Activated CD4-positive, alpha-beta memory T cell treated with anti-CD3 and anti-CD28 coated beads for 36 hours (primary cell): ENCODE measurements at regions not wholly inside any gene's neighbourhood (a gene's known extent, or its start where the extent isn't known, plus 50 kb on each side); places are given as distances from the start of the nearest gene placed in this dataset.
A peak's percentile ranks its signal among the peaks of the same experiment; 100 is the strongest.

ENCODE experiments used
- CTCF ChIA-PET: fragments of 350-600 bp; sonication (Branson Sonifier 250); formaldehyde crosslinking; loops from one replicate; lab custom pipeline; 2021; ENCODE audit warnings: antibody characterized with exemption, inconsistent platforms; lab: Charles Lee
- POLR2A ChIA-PET: fragments of 350-600 bp; sonication (Branson Sonifier 250); formaldehyde crosslinking; loops from one replicate; lab custom pipeline; 2021; ENCODE audit warnings: antibody characterized with exemption; lab: Charles Lee
- DNase-seq: peaks from one replicate; pipeline ENCODE4 v3.0.0-alpha.2; 2020
- H3K27ac Mint-ChIP-seq: one replicate; pipeline ENCODE4 v1.8.0; 2021; ENCODE audit warnings: mixed read lengths
- H3K27me3 Mint-ChIP-seq: one replicate; pipeline ENCODE4 v1.8.0; 2021; ENCODE audit warnings: mixed read lengths
- H3K36me3 Mint-ChIP-seq: one replicate; pipeline ENCODE4 v1.8.0; 2021; ENCODE audit warnings: mixed read lengths
- H3K4me1 Mint-ChIP-seq: one replicate; pipeline ENCODE4 v1.8.0; 2021; ENCODE audit warnings: low read depth, mixed read lengths
- H3K4me3 Mint-ChIP-seq: one replicate; pipeline ENCODE4 v1.8.0; 2021; ENCODE audit warnings: mild to moderate bottlenecking, mixed read lengths
- H3K9me3 Mint-ChIP-seq: one replicate; pipeline ENCODE4 v1.8.0; 2021; ENCODE audit warnings: mixed read lengths
- intact Hi-C: fragments of 100-400 bp; cut with micrococcal nuclease; formaldehyde crosslinking; loops from one replicate; pipeline ENCODE4 v1.15.1; 2023

DNA sequence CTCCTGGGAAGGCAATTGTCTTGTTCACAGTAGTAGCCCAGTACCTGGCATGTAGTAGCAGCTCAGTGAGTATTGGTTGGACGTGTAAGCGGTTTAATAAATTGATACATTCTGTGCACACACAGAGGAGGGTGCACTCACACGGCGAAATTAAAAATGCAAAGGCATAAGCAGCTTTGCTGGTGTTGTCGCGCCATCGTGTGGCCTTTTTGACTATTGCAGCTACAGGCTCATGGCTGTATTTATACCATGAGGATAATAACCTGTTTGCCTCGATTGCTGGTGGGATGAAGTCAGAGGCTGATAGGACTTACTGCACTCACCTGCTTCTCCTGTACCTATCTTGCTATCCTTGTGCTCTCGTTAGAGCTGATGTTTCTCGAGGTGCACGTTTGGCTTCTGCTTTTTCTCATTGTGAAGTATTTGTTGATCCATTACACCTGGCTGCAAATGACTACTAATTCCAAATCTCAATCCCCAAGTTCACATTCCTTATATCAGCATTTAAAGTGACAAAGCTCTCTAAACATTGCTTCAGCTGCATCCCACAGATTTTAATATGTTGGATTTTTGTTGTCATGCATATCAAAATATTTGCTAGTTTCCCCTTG, 61.5 kb downstream of the TBXT start:
- CTCF ChIA-PET, result interaction anchor here (0.6 to 2.6 kb wide), 8 partner anchors 9 to 377 kb away, joined by 3 to 25 read pairs (median 4); no protein-coding TSS in a partner anchor
- no peaks in the 10 kb centered on the region for H3K36me3 Mint-ChIP-seq

DNA sequence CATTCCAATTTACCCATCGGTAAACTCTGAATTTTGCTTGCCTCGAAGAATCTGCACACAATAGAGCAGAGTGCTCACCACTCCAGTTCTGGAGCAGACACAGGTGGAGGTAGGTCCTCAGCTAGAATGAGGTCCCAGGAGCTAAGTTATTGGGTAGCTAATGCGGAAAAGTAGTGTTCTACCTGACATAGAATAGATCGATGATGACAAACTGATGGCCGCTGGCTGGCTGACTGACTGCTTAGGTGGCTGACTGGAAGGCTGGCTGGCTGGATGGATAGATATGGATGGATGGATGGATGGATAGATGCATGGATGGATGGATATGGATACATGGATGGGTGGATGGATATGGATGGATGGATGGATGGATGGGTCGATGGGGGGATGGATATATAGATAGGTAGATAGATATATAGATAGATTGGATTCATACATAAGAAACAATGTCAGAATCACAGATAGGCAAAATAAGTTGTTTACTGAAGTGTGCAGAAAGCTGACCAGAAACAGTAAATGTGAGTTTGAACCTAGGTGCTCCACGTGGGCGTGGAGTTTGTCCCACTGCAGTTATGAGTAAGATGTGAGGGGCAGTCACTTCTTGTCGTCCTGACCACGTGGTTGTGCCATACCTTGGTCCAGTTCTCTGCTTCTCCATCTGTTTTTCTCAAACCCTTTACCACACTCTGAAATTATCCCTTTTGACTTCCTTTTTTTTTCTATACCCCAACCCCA, 62.1 kb downstream of the TBXT start:
- intact Hi-C loops, result loop anchor here (1.0 to 5.0 kb wide), 2 partner anchors 220 to 663 kb away; no protein-coding TSS in a partner anchor
- peaks cover 8% of the 10 kb centered on the region for H3K27me3 Mint-ChIP-seq
- DNase-seq, result peak; percentile 33
- no peak overlapping the region for H3K27ac Mint-ChIP-seq
- peaks cover 3% of the 10 kb centered on the region for H3K4me1 Mint-ChIP-seq
- ChIA-PET POLR2A (no interaction called here), CTCF (interaction anchor here (0.8 to 2.6 kb wide), 6 partner anchors 9 to 376 kb away, joined by 4 to 25 read pairs (median 10); no protein-coding TSS in a partner anchor)
- peaks cover 17% of the 10 kb centered on the region for H3K9me3 Mint-ChIP-seq
- no peaks in the 10 kb centered on the region for H3K36me3 Mint-ChIP-seq
- H3K4me3 Mint-ChIP-seq, result no peak overlapping the region

More for the DNA sequence above, 61.5 kb downstream of the TBXT start:
- DNase-seq, result peak; percentile 78
- Mint-ChIP-seq H3K27me3 (peaks cover 7% of the 10 kb centered on the region), H3K9me3 (peaks cover 13% of the 10 kb centered on the region), H3K4me3 (no peak overlapping the region), H3K4me1 (peaks cover 3% of the 10 kb centered on the region), H3K27ac (no peak overlapping the region)
- intact Hi-C loops, result loop anchor here (1.0 to 5.0 kb wide), 2 partner anchors 221 to 664 kb away; no protein-coding TSS in a partner anchor
- POLR2A ChIA-PET, result no interaction called here

GRCh38 chr6:166104872-166105271, 62.8 kb downstream of the TBXT start:
- Mint-ChIP-seq H3K27ac (no peak overlapping the region), H3K27me3 (peaks cover 5% of the 10 kb centered on the region), H3K4me1 (peaks cover 3% of the 10 kb centered on the region), H3K4me3 (no peak overlapping the region), H3K9me3 (peaks cover 17% of the 10 kb centered on the region), H3K36me3 (no peaks in the 10 kb centered on the region)
- intact Hi-C loops, result loop anchor here (5.0 kb wide), 1 partner anchor 663 kb away; no protein-coding TSS in a partner anchor
- POLR2A ChIA-PET, result no interaction called here
- CTCF ChIA-PET, result interaction anchor here (0.8 to 2.6 kb wide), 3 partner anchors 15 to 255 kb away, joined by 4 to 25 read pairs (median 5); no protein-coding TSS in a partner anchor
- no peak for DNase-seq

- peaks cover 5% of the 10 kb centered on the region for H3K27me3 Mint-ChIP-seq
- H3K27ac Mint-ChIP-seq, result no peak overlapping the region
- peaks cover 17% of the 10 kb centered on the region for H3K9me3 Mint-ChIP-seq
- POLR2A ChIA-PET, result no interaction called here
- intact Hi-C loops, result no loop called here
- H3K4me3 Mint-ChIP-seq, result no peak overlapping the region
- CTCF ChIA-PET, result interaction anchor here (0.8 kb wide), 1 partner anchor 253 kb away, joined by 3 read pairs; no protein-coding TSS in a partner anchor
- no peaks in the 10 kb centered on the region for H3K36me3 Mint-ChIP-seq
- peaks cover 3% of the 10 kb centered on the region for H3K4me1 Mint-ChIP-seq
- no peak for DNase-seq
Measured at GRCh38 chr6:166104107-166104506, 63.5 kb downstream of the TBXT start.

GRCh38 chr6:166101819-166102419, 65.7 kb downstream of the TBXT start:
- Mint-ChIP-seq H3K4me3 (no peak overlapping the region), H3K27me3 (peaks cover 11% of the 10 kb centered on the region), H3K4me1 (peaks cover 6% of the 10 kb centered on the region), H3K27ac (no peak overlapping the region), H3K36me3 (no peaks in the 10 kb centered on the region), H3K9me3 (peaks cover 17% of the 10 kb centered on the region)
- CTCF ChIA-PET, result interaction anchor here (2.7 kb wide), 1 partner anchor 216 kb away, joined by 16 read pairs; no protein-coding TSS in a partner anchor
- no peak for DNase-seq
- POLR2A ChIA-PET, result no interaction called here
- intact Hi-C loops, result no loop called here

DNA sequence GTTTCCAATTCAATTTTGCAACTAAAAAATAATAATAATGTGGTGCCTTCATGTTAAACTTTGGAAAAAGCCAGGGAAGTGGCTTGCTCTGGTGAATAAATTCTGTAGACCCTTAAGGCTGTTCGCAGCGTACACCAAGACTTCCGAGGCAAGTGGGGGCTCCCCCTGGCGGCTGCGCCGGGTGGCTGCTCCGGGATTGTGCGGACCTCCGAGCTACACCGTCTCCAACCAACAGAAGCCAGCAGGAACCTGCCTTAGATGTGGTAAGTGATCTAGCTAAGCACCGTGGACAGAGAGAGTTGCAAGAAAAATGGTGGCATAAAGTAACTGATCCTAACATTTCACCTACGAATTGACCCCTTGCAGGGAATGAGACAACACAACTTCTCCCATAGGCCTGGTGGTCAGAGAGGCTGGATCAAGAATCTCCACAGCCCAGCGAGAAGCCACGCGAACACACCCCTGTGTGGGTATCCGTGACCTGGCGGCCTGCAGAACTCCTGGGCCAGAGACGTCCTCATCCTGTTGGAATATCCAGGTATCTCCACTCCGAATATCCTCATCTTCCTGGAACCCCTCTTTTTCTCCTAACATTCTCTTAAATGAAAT, 69.6 kb downstream of the TBXT start:
- intact Hi-C loops, result loop anchor here (2.0 kb wide), 1 partner anchor 213 kb away; no protein-coding TSS in a partner anchor
- peak; percentile 65 for DNase-seq
- Mint-ChIP-seq H3K4me3 (no peak overlapping the region), H3K4me1 (peaks cover 3% of the 10 kb centered on the region), H3K36me3 (no peaks in the 10 kb centered on the region), H3K27me3 (peaks cover 25% of the 10 kb centered on the region), H3K9me3 (peaks cover 17% of the 10 kb centered on the region), H3K27ac (no peak overlapping the region)
- ChIA-PET POLR2A (no interaction called here), CTCF (interaction anchor here (0.9 to 3.1 kb wide), 5 partner anchors 8 to 213 kb away, joined by 3 to 25 read pairs (median 3); no protein-coding TSS in a partner anchor)

DNA sequence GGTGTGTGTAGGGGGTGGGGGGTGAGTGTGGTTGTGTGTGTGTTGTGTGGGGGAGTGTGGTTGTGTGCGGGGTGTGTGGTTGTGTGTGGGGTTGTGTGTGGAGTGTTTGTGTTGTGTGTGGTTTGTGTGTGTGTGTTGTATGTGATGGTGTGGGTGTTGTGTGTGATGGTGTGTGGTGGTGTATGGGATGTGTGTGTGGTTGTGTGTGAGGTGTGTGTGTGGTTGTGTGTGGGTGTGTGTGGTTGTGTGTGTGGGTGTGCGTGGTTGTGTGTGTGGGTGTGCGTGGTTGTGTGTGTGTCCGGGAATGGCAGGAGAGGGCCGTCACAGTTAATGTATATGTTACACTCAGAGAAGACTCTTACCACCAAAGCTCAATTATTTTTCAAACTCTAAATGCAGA, 79.8 kb downstream of the TBXT start:
- Mint-ChIP-seq H3K4me3 (no peak overlapping the region), H3K36me3 (no peaks in the 10 kb centered on the region), H3K9me3 (no peaks in the 10 kb centered on the region), H3K4me1 (no peaks in the 10 kb centered on the region), H3K27ac (no peak overlapping the region), H3K27me3 (peaks cover 6% of the 10 kb centered on the region)
- POLR2A ChIA-PET, result no interaction called here
- intact Hi-C loops, result no loop called here
- CTCF ChIA-PET, result no interaction called here
- no peak for DNase-seq

DNA sequence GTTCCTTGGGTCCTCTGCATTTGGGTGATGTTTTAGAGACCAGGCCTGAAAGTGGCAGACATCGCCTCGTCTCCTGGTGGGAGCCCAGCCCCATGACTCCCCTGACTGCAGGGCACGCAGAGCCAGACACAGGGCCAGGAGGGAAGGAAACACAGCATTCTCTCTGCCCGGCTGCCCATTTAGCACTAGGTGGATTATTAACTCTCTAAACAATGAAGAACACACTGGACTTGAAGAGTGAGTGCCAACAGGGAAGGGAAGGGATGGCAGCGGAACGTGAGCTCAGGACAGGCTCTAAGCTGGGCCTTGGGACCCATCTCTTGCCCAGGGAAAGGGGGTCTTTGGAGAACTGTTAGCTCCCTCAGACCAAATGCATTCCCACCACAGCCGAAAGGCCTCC, 80.4 kb downstream of the TBXT start:
- no peaks in the 10 kb centered on the region for H3K4me1 Mint-ChIP-seq
- no peak for DNase-seq
- no peak overlapping the region for H3K4me3 Mint-ChIP-seq
- peaks cover 6% of the 10 kb centered on the region for H3K27me3 Mint-ChIP-seq
- H3K27ac Mint-ChIP-seq, result no peak overlapping the region
- POLR2A ChIA-PET, result no interaction called here
- H3K9me3 Mint-ChIP-seq, result no peaks in the 10 kb centered on the region
- intact Hi-C loops, result no loop called here
- CTCF ChIA-PET, result no interaction called here
- H3K36me3 Mint-ChIP-seq, result no peaks in the 10 kb centered on the region

DNA sequence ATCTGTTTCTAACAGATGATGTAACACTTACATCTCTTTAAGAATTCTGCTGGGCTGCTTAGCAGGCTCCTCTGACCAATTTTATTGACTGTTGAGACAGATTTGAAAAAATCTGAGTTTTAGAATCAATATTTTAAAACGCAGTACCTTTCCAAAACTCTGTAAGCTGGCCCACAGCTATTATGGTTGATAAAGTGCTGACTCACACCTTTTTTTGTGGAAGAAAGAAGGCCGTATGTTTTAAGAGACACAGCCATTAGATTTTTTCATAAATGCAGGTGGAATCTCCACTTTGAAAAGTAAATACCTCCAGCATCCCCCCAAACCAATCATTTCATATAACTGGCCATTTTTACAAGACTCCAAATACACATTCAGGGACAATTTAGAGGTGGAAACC, 82.2 kb downstream of the TBXT start:
- DNase-seq, result no peak
- no peaks in the 10 kb centered on the region for H3K9me3 Mint-ChIP-seq
- no peaks in the 10 kb centered on the region for H3K36me3 Mint-ChIP-seq
- CTCF ChIA-PET, result no interaction called here
- H3K27ac Mint-ChIP-seq, result no peak overlapping the region
- no peak overlapping the region for H3K4me3 Mint-ChIP-seq
- peaks cover 4% of the 10 kb centered on the region for H3K27me3 Mint-ChIP-seq
- intact Hi-C loops, result no loop called here
- POLR2A ChIA-PET, result no interaction called here
- H3K4me1 Mint-ChIP-seq, result no peaks in the 10 kb centered on the region

DNA sequence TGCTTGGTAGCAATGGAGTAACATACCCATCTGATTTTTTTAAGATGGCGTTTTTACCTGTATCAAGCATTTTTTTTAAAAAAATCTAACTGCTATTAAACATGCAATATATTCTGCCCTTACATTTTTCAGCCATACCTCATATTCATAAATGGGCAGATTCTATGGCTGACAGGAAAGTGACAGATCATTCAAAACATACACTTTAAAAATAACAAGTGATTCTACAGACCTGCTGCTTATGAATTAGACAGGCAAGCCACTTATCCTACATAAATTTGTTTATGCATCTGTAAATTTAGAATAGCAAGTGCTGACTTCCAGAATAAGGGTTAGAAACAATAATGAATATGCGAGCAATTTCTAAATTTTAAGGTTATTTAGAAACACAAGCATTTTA, 82.7 kb downstream of the TBXT start:
- Mint-ChIP-seq H3K9me3 (no peaks in the 10 kb centered on the region), H3K36me3 (no peaks in the 10 kb centered on the region), H3K4me3 (no peak overlapping the region), H3K4me1 (no peaks in the 10 kb centered on the region), H3K27ac (no peak overlapping the region), H3K27me3 (peaks cover 4% of the 10 kb centered on the region)
- POLR2A ChIA-PET, result no interaction called here
- CTCF ChIA-PET, result no interaction called here
- no peak for DNase-seq
- intact Hi-C loops, result no loop called here

DNA sequence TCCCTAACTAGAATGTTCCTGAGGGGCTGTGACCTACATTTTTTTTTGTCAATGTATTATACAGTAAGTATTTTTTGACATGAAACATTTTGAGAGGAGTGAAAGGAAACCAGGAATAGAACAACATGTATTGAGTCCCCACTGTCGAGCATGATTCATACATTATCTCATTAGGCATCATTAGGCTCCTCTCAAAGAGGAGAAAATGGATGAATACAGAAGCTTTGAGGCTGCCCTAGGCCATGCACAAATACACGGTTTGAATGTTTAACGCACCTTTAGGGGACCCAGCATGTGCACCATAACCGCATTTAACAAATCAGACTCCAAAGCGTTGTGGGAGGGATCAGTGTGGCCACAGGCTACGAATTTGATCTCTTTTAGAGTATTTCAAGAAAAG, 87.8 kb downstream of the TBXT start:
- no peak overlapping the region for H3K27ac Mint-ChIP-seq
- no peaks in the 10 kb centered on the region for H3K4me1 Mint-ChIP-seq
- ChIA-PET POLR2A (no interaction called here), CTCF (no interaction called here)
- intact Hi-C loops, result no loop called here
- no peak for DNase-seq
- peaks cover 7% of the 10 kb centered on the region for H3K27me3 Mint-ChIP-seq
- no peaks in the 10 kb centered on the region for H3K9me3 Mint-ChIP-seq
- no peak overlapping the region for H3K4me3 Mint-ChIP-seq
- no peaks in the 10 kb centered on the region for H3K36me3 Mint-ChIP-seq

DNA sequence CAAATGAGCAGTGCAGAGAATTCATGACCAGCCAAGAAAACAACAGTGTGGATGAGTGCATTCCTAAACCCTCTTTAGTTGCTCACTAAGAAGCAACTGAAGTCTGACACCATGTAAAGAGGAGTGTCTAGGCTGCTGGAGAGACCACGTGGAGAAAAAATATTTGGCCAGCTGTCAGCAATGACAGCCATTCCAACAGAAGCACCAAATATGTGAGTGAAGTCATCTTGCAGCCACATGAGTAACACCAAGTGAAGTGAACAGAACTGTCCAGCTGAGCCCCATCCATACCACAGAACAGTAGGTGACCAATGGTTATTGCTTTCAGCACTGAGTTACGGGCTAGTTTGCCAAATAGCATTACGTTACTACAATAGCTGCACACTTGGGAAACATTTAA, 89.4 kb downstream of the TBXT start:
- ChIA-PET POLR2A (no interaction called here), CTCF (no interaction called here)
- no peak overlapping the region for H3K27ac Mint-ChIP-seq
- H3K4me1 Mint-ChIP-seq, result no peaks in the 10 kb centered on the region
- no peaks in the 10 kb centered on the region for H3K36me3 Mint-ChIP-seq
- no peak for DNase-seq
- no peaks in the 10 kb centered on the region for H3K9me3 Mint-ChIP-seq
- H3K4me3 Mint-ChIP-seq, result no peak overlapping the region
- peaks cover 3% of the 10 kb centered on the region for H3K27me3 Mint-ChIP-seq
- intact Hi-C loops, result no loop called here
